ENCODE measurements at regions not wholly inside any gene's neighbourhood (a gene's known extent, or its start where the extent isn't known, plus 50 kb on each side); places are given as distances from the start of the nearest gene placed in this dataset.

DNA sequence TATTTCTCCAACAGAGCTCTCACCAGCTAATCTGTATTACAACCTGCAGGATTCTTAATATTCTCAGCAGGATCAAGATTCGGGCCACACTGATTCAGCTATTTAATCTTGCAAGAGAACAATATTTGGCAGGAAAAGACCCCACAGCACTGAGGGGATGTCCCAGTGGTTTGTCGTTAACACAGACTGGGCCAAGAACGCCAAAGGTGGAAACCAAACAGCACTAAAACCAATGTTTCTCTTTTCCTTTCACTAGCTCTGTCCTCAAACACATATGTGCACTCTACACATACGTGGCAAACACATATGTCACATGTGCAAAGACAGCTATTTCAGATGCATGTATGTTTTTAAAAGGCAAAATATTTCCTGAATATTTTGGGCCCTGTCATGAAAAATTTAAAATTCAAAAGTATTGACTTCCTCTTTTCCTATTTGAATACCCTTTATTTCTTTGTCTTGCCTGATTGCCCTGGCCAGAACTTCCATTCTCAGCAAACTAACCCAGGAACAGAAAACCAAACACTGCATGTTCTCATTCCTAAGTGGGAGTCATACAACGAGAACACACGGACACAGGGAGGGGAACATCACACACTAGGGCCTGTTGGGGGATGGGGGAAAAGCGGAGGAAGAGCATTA lies 51.7 kb upstream of the NEBL start:
- no peak for DNase-seq (ENCODE audit: low read depth)

All from stromal cell of bone marrow (primary cell).